Lower lobe of right lung (tissue), 2 donors: ENCODE measurements at regions not wholly inside any gene's neighbourhood (a gene's known extent, or its start where the extent isn't known, plus 50 kb on each side); places are given as distances from the start of the nearest gene placed in this dataset.

Experiments used
- ATAC-seq, 2 donors: fragments of 200-7000 bp; cut with Tn5 transposase; one replicate each; pipeline ENCODE4 v1.9.1; 2020 to 2022; ENCODE audit warnings: mild to moderate bottlenecking in 2 of 2, moderate library complexity in 2 of 2
- DNase-seq: peaks from one replicate; pipeline ENCODE4 v3.0.0-alpha.2; 2020
- H3K27ac ChIP-seq: fragments of 200-600 bp; one replicate; pipeline ENCODE4 v1.8.0; 2022
- H3K27me3 ChIP-seq: fragments of 200-600 bp; one replicate; pipeline ENCODE4 v1.8.0; 2022; ENCODE audit warnings: low read depth
- H3K36me3 ChIP-seq: fragments of 200-600 bp; one replicate; pipeline ENCODE4 v1.8.0; 2022; ENCODE audit warnings: mild to moderate bottlenecking
- H3K4me1 ChIP-seq: fragments of 200-600 bp; one replicate; pipeline ENCODE4 v1.8.0; 2022
- H3K4me3 ChIP-seq: fragments of 200-600 bp; one replicate; pipeline ENCODE4 v1.8.0; 2022; ENCODE audit warnings: mild to moderate bottlenecking
- H3K9me3 ChIP-seq: fragments of 200-600 bp; one replicate; pipeline ENCODE4 v1.8.0; 2022
- CTCF ChIP-seq: fragments of 200-600 bp; IDR thresholded peaks from one replicate; pipeline ENCODE4 v1.8.0; 2022; ENCODE audit warnings: antibody characterized with exemption, mild to moderate bottlenecking
- intact Hi-C: fragments of 100-400 bp; cut with DNase I; formaldehyde crosslinking; loops from one replicate; pipeline ENCODE4 v1.11.0; 2022
- donor health status: DM: no; HTN: yes; CAD: no; lungs with severe emphysema.

- no peak overlapping the region for H3K27ac ChIP-seq
- no peak overlapping the region for H3K4me3 ChIP-seq
- no peaks in the 10 kb centered on the region for H3K36me3 ChIP-seq
- no peaks in the 10 kb centered on the region for H3K27me3 ChIP-seq
- H3K9me3 ChIP-seq: no peaks in the 10 kb centered on the region
- intact Hi-C loops: no loop called here
- ATAC-seq (no peak), DNase-seq (no peak)
- TF ChIP-seq CTCF: no peak
- H3K4me1 ChIP-seq: no peaks in the 10 kb centered on the region
These were observed 1025.4 kb upstream of the LRFN5 start for GRCh38 chr14:40581264-40581663.

GRCh38 chr14:40576880-40577478 lies 1029.7 kb upstream of the LRFN5 start:
- no peak for ATAC-seq

GRCh38 chr14:40574780-40575179 lies 1031.9 kb upstream of the LRFN5 start:
- ATAC-seq (no peak), DNase-seq (no peak)
- TF ChIP-seq CTCF: no peak
- H3K36me3 ChIP-seq: no peaks in the 10 kb centered on the region
- no peak overlapping the region for H3K27ac ChIP-seq
- intact Hi-C loops: no loop called here
- H3K4me3 ChIP-seq: no peak overlapping the region
- no peaks in the 10 kb centered on the region for H3K4me1 ChIP-seq
- H3K27me3 ChIP-seq: no peaks in the 10 kb centered on the region
- no peaks in the 10 kb centered on the region for H3K9me3 ChIP-seq

More at GRCh38 chr14:40576880-40577478, 1029.7 kb upstream of the LRFN5 start:
- H3K27ac ChIP-seq: no peak overlapping the region
- H3K4me1 ChIP-seq: no peaks in the 10 kb centered on the region
- no peak for DNase-seq
- intact Hi-C loops: no loop called here
- no peaks in the 10 kb centered on the region for H3K9me3 ChIP-seq
- H3K36me3 ChIP-seq: no peaks in the 10 kb centered on the region
- H3K4me3 ChIP-seq: no peak overlapping the region
- H3K27me3 ChIP-seq: no peaks in the 10 kb centered on the region
- TF ChIP-seq CTCF: no peak

- TF ChIP-seq CTCF: no peak
- Histone ChIP-seq H3K36me3 (no peaks in the 10 kb centered on the region), H3K4me1 (no peaks in the 10 kb centered on the region), H3K27ac (no peak overlapping the region), H3K27me3 (no peaks in the 10 kb centered on the region), H3K9me3 (no peaks in the 10 kb centered on the region), H3K4me3 (no peak overlapping the region)
- ATAC-seq (no peak), DNase-seq (no peak)
- intact Hi-C loops: no loop called here
These were observed 1081.4 kb upstream of the LRFN5 start for GRCh38 chr14:40525314-40525713.

GRCh38 chr14:40523123-40523522 lies 1083.6 kb upstream of the LRFN5 start:
- DNase-seq: no peak
- ATAC-seq: no peak
- H3K27ac ChIP-seq: no peak overlapping the region
- TF ChIP-seq CTCF: no peak
- H3K4me3 ChIP-seq: no peak overlapping the region
- H3K27me3 ChIP-seq: no peaks in the 10 kb centered on the region
- intact Hi-C loops: no loop called here
- no peaks in the 10 kb centered on the region for H3K36me3 ChIP-seq
- no peaks in the 10 kb centered on the region for H3K4me1 ChIP-seq
- no peaks in the 10 kb centered on the region for H3K9me3 ChIP-seq
